ENCODE measurements at regions not wholly inside any gene's neighbourhood (a gene's known extent, or its start where the extent isn't known, plus 50 kb on each side); places are given as distances from the start of the nearest gene placed in this dataset.

GRCh38 chr11:108994887-108995286, 330.0 kb downstream of the DDX10 start:
- no peak for DNase-seq

- DNase-seq, result no peak
Measured at GRCh38 chr11:108997826-108998225, 333.0 kb downstream of the DDX10 start.

- no peak for DNase-seq
Measured at GRCh38 chr11:109000531-109000930, 335.7 kb downstream of the DDX10 start.

GRCh38 chr11:109001585-109001984, 336.7 kb downstream of the DDX10 start:
- no peak for DNase-seq

- no peak for DNase-seq
Measured at GRCh38 chr11:109012991-109013390, 348.1 kb downstream of the DDX10 start.

- no peak for DNase-seq
Measured at GRCh38 chr11:109015283-109015682, 350.4 kb downstream of the DDX10 start.

GRCh38 chr11:109016724-109017123, 351.9 kb downstream of the DDX10 start:
- no peak for DNase-seq

GRCh38 chr11:109017489-109017888, 352.6 kb downstream of the DDX10 start:
- no peak for DNase-seq

- no peak for DNase-seq
Measured at GRCh38 chr11:109018639-109019038, 353.8 kb downstream of the DDX10 start.

GRCh38 chr11:109019342-109019936, 354.6 kb downstream of the DDX10 start:
- peak in 1 of 56 donors; percentile 1 for DNase-seq

- no peak for DNase-seq
Measured at GRCh38 chr11:109023036-109023435, 358.2 kb downstream of the DDX10 start.

- DNase-seq, result no peak
Measured at GRCh38 chr11:109026891-109027489, 362.1 kb downstream of the DDX10 start.

GRCh38 chr11:109027851-109028250, 363.0 kb downstream of the DDX10 start:
- DNase-seq, result no peak

GRCh38 chr11:109029927-109030326, 365.1 kb downstream of the DDX10 start:
- DNase-seq, result no peak

GRCh38 chr11:109033627-109034338, 368.9 kb downstream of the DDX10 start:
- no peak for DNase-seq

GRCh38 chr11:109034339-109034696, 369.4 kb downstream of the DDX10 start:
- DNase-seq, result no peak

GRCh38 chr11:109035284-109035683, 370.4 kb downstream of the DDX10 start:
- no peak for DNase-seq

GRCh38 chr11:109036011-109036410, 371.1 kb downstream of the DDX10 start:
- no peak for DNase-seq

- DNase-seq, result peak in 13 of 56 donors; percentile 1 to 26 (median 8)
Measured at GRCh38 chr11:109037856-109038780, 373.2 kb downstream of the DDX10 start.

GRCh38 chr11:109039611-109040010, 374.7 kb downstream of the DDX10 start:
- DNase-seq, result no peak

- DNase-seq, result no peak
Measured at GRCh38 chr11:109040303-109040702, 375.4 kb downstream of the DDX10 start.

GRCh38 chr11:109041876-109042275, 377.0 kb downstream of the DDX10 start:
- no peak for DNase-seq

All from amygdala (tissue), 56 donors.